PC-3 (cell line): ENCODE measurements at regions not wholly inside any gene's neighbourhood (a gene's known extent, or its start where the extent isn't known, plus 50 kb on each side); places are given as distances from the start of the nearest gene placed in this dataset.
A peak's percentile ranks its signal among the peaks of the same experiment; 100 is the strongest.

Experiments
- ATAC-seq: fragments of 200-7000 bp; cut with Tn5 transposase; 2 replicates; pipeline ENCODE4 v1.9.1; 2020; ENCODE audit warnings: mild to moderate bottlenecking, moderate library complexity
- BruUV-seq: library from RNA; stranded (reverse); fragments of 400-500 nt; replicated peaks from 2 replicates; lab custom pipeline; 2021; lab: Mats Ljungman, UMichigan
- CTCF ChIA-PET: fragments of 300-600 bp; sonication (Branson Sonifier 250); formaldehyde crosslinking; loops from one replicate; lab custom pipeline; 2022; ENCODE audit warnings: antibody characterized with exemption; lab: Charles Lee
- POLR2A ChIA-PET: fragments of 300-600 bp; sonication (Branson Sonifier 250); formaldehyde crosslinking; loops from one replicate; lab custom pipeline; 2022; ENCODE audit warnings: antibody characterized with exemption; ENCODE audit not compliant: unreplicated experiment; lab: Charles Lee
- DNase-seq: peaks from one replicate; pipeline ENCODE4 v3.0.0-alpha.2; 2015
- H2AFZ ChIP-seq: fragments of 300-600 bp; sonication (generic); 2 replicates; pipeline ENCODE4 v1.6.0; 2016; ENCODE audit warnings: antibody characterized with exemption, low read length
- H3F3A ChIP-seq: fragments of 300-600 bp; sonication (generic); one replicate; pipeline ENCODE4 v1.6.0; 2017; ENCODE audit warnings: antibody characterized with exemption, low read length, control low read depth, mild to moderate bottlenecking; ENCODE audit not compliant: unreplicated experiment
- H3K27ac ChIP-seq: fragments of 300-600 bp; sonication (generic); 2 replicates; pipeline ENCODE4 v1.5.1; 2016; ENCODE audit warnings: mild to moderate bottlenecking, low read length
- H3K27me3 ChIP-seq: fragments of 300-600 bp; sonication (generic); 2 replicates; pipeline ENCODE4 v1.6.1; 2016; ENCODE audit warnings: low read length, mixed read lengths
- H3K36me3 ChIP-seq: fragments of 300-600 bp; sonication (generic); 2 replicates; pipeline ENCODE4 v1.6.1; 2016; ENCODE audit warnings: low read depth, mixed run types, low read length, mixed read lengths
- H3K4me1 ChIP-seq: fragments of 300-600 bp; sonication (generic); 2 replicates; pipeline ENCODE4 v1.5.1; 2016; ENCODE audit warnings: low read length; ENCODE audit not compliant: insufficient read depth
- H3K4me2 ChIP-seq: fragments of 300-600 bp; sonication (generic); 2 replicates; pipeline ENCODE4 v1.6.0; 2016; ENCODE audit warnings: low read length
- H3K4me3 ChIP-seq: fragments of 300-600 bp; sonication (generic); 2 replicates; pipeline ENCODE4 v1.5.1; 2016; ENCODE audit warnings: mild to moderate bottlenecking, low read length, mixed read lengths
- H3K79me2 ChIP-seq: fragments of 300-600 bp; sonication (generic); 2 replicates; pipeline ENCODE4 v1.6.1; 2017; ENCODE audit warnings: low read length, mixed read lengths
- H3K9ac ChIP-seq: fragments of 300-600 bp; sonication (generic); 2 replicates; pipeline ENCODE4 v1.6.0; 2016; ENCODE audit warnings: mild to moderate bottlenecking, low read length
- H3K9me2 ChIP-seq: fragments of 300-600 bp; sonication (generic); replicated peaks from 2 replicates; pipeline ENCODE4 v1.6.1; 2016; ENCODE audit warnings: mixed run types, low read length, mixed read lengths
- H3K9me3 ChIP-seq: fragments of 300-600 bp; sonication (generic); 2 replicates; pipeline ENCODE4 v1.6.1; 2016; ENCODE audit warnings: low read length, mixed read lengths
- H4K20me1 ChIP-seq: fragments of 300-600 bp; sonication (generic); 2 replicates; pipeline ENCODE4 v1.6.1; 2016; ENCODE audit warnings: low read length, mixed read lengths
- EZH2 ChIP-seq: fragments of 300-600 bp; sonication (generic); IDR thresholded peaks from one replicate; pipeline ENCODE4 v1.6.1; 2017; ENCODE audit warnings: antibody characterized with exemption, mild to moderate bottlenecking, low read length; ENCODE audit not compliant: unreplicated experiment
- EZH2phosphoT487 ChIP-seq: fragments of 300-600 bp; sonication (generic); IDR thresholded peaks from 2 replicates; pipeline ENCODE4 v1.6.1; 2018; ENCODE audit warnings: mild to moderate bottlenecking, antibody characterized with exemption, low read length, borderline replicate concordance
- intact Hi-C: fragments of 100-400 bp; cut with micrococcal nuclease; formaldehyde crosslinking; loops from 2 replicates; pipeline ENCODE4 v1.9.0; 2023
- TF ChIP-seq, protein P1 (sequence below): fragments of 300-600 bp; sonication (generic); conservative IDR thresholded peaks from 2 replicates; pipeline ENCODE4 v1.5.1; 2017; ENCODE audit warnings: antibody characterized with exemption, low read depth, mild to moderate bottlenecking, low read length

GRCh38 chr7:95675632-95676031 lies 79.3 kb upstream of the PDK4 start:
- Histone ChIP-seq H3K4me2 (peak overlapping the region; percentile 30), H3K27me3 (no peaks in the 10 kb centered on the region), H2AFZ (no peak overlapping the region), H3F3A (no peaks in the 10 kb centered on the region), H3K9ac (no peak overlapping the region), H3K4me3 (no peak overlapping the region), H3K27ac (no peak overlapping the region), H3K79me2 (no peaks in the 10 kb centered on the region), H4K20me1 (no peaks in the 10 kb centered on the region), H3K9me3 (no peaks in the 10 kb centered on the region), H3K36me3 (no peaks in the 10 kb centered on the region), H3K4me1 (no peaks in the 10 kb centered on the region; the same call in 1 of the 2 replicates), H3K9me2 (no peaks in the 10 kb centered on the region)
- ChIA-PET POLR2A (no interaction called here), CTCF (no interaction called here)
- ATAC-seq, result no peak
- TF ChIP-seq, protein P1, sequence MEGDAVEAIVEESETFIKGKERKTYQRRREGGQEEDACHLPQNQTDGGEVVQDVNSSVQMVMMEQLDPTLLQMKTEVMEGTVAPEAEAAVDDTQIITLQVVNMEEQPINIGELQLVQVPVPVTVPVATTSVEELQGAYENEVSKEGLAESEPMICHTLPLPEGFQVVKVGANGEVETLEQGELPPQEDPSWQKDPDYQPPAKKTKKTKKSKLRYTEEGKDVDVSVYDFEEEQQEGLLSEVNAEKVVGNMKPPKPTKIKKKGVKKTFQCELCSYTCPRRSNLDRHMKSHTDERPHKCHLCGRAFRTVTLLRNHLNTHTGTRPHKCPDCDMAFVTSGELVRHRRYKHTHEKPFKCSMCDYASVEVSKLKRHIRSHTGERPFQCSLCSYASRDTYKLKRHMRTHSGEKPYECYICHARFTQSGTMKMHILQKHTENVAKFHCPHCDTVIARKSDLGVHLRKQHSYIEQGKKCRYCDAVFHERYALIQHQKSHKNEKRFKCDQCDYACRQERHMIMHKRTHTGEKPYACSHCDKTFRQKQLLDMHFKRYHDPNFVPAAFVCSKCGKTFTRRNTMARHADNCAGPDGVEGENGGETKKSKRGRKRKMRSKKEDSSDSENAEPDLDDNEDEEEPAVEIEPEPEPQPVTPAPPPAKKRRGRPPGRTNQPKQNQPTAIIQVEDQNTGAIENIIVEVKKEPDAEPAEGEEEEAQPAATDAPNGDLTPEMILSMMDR, result no peak
- no peak for TF ChIP-seq EZH2phosphoT487
- TF ChIP-seq EZH2, result no peak
- BruUV-seq, result no TSS peak
- intact Hi-C loops, result loop anchor here (2.0 kb wide), 1 partner anchor 67 kb away; no protein-coding TSS in a partner anchor
- DNase-seq, result no peak

GRCh38 chr7:95675016-95675415 lies 78.7 kb upstream of the PDK4 start:
- H3K27me3 ChIP-seq, result no peaks in the 10 kb centered on the region
- no peaks in the 10 kb centered on the region for H3K79me2 ChIP-seq
- CTCF ChIA-PET, result interaction anchor here (0.7 kb wide), 1 partner anchor 808 kb away, joined by 3 read pairs; no protein-coding TSS in a partner anchor
- no TSS peak for BruUV-seq
- H2AFZ ChIP-seq, result no peak overlapping the region
- H3K27ac ChIP-seq, result no peak overlapping the region
- H3K4me2 ChIP-seq, result peak overlapping the region; percentile 30
- no peaks in the 10 kb centered on the region for H3K36me3 ChIP-seq
- intact Hi-C loops, result loop anchor here (2.0 kb wide), 1 partner anchor 66 kb away; no protein-coding TSS in a partner anchor
- ATAC-seq, result peak; percentile 77
- H3K9ac ChIP-seq, result no peak overlapping the region
- DNase-seq, result peak; percentile 53
- no peaks in the 10 kb centered on the region; the same call in 1 of the 2 replicates for H3K4me1 ChIP-seq
- no peaks in the 10 kb centered on the region for H3K9me3 ChIP-seq
- POLR2A ChIA-PET, result no interaction called here
- no peak overlapping the region for H3K4me3 ChIP-seq
- TF ChIP-seq, protein P1, result no peak
- TF ChIP-seq EZH2phosphoT487 (no peak), EZH2 (no peak)
- H4K20me1 ChIP-seq, result no peaks in the 10 kb centered on the region
- no peaks in the 10 kb centered on the region for H3K9me2 ChIP-seq
- no peaks in the 10 kb centered on the region for H3F3A ChIP-seq

GRCh38 chr7:95674101-95674500 lies 77.8 kb upstream of the PDK4 start:
- no peak for ATAC-seq
- no TSS peak for BruUV-seq
- no peaks in the 10 kb centered on the region for H4K20me1 ChIP-seq
- DNase-seq, result no peak
- TF ChIP-seq EZH2phosphoT487, result no peak
- no peak for TF ChIP-seq EZH2
- TF ChIP-seq, protein P1, result no peak
- intact Hi-C loops, result loop anchor here (2.0 kb wide), 1 partner anchor 65 kb away; no protein-coding TSS in a partner anchor
- no peaks in the 10 kb centered on the region for H3K27me3 ChIP-seq
- no peaks in the 10 kb centered on the region for H3K9me3 ChIP-seq
- no peaks in the 10 kb centered on the region for H3K9me2 ChIP-seq
- no peaks in the 10 kb centered on the region for H3K79me2 ChIP-seq
- H2AFZ ChIP-seq, result no peak overlapping the region
- H3K4me3 ChIP-seq, result no peak overlapping the region
- CTCF ChIA-PET, result no interaction called here
- H3K9ac ChIP-seq, result no peak overlapping the region
- H3K27ac ChIP-seq, result no peak overlapping the region
- no peaks in the 10 kb centered on the region for H3K36me3 ChIP-seq
- no peaks in the 10 kb centered on the region; the same call in 1 of the 2 replicates for H3K4me1 ChIP-seq
- POLR2A ChIA-PET, result no interaction called here
- H3F3A ChIP-seq, result no peaks in the 10 kb centered on the region
- H3K4me2 ChIP-seq, result no peak overlapping the region
